ENCODE measurements at regions not wholly inside any gene's neighbourhood (a gene's known extent, or its start where the extent isn't known, plus 50 kb on each side); places are given as distances from the start of the nearest gene placed in this dataset.

GRCh38 chr4:159723341-159724048 lies 620.6 kb downstream of the RAPGEF2 start:
- Histone ChIP-seq H3K27ac (replicated peaks) (no peak overlapping the region), H3K36me3 (no peaks in the 10 kb centered on the region), H3K9me3 (replicated peaks) (no peaks in the 10 kb centered on the region), H3K27me3 (ENCODE audit: low read depth) (no peaks in the 10 kb centered on the region), H3K4me1 (no peaks in the 10 kb centered on the region), H3K4me3 (no peak overlapping the region)
- DNase-seq, result no peak
- intact Hi-C loops (cut with micrococcal nuclease), result no loop called here
- no peak for TF ChIP-seq CTCF (IDR thresholded peaks at IDR 0.05; ENCODE audit: borderline replicate concordance)

GRCh38 chr4:159725571-159725970 lies 622.7 kb downstream of the RAPGEF2 start:
- Histone ChIP-seq H3K4me1 (no peaks in the 10 kb centered on the region), H3K27ac (replicated peaks) (no peak overlapping the region), H3K9me3 (replicated peaks) (no peaks in the 10 kb centered on the region), H3K27me3 (ENCODE audit: low read depth) (no peaks in the 10 kb centered on the region), H3K4me3 (no peak overlapping the region), H3K36me3 (no peaks in the 10 kb centered on the region)
- no peak for DNase-seq
- intact Hi-C loops (cut with micrococcal nuclease), result no loop called here
- no peak for TF ChIP-seq CTCF (IDR thresholded peaks at IDR 0.05; ENCODE audit: borderline replicate concordance)

GRCh38 chr4:159735281-159736207 lies 632.7 kb downstream of the RAPGEF2 start:
- no peaks in the 10 kb centered on the region for H3K27me3 ChIP-seq (ENCODE audit: low read depth)
- no peaks in the 10 kb centered on the region for H3K4me1 ChIP-seq
- intact Hi-C loops (cut with micrococcal nuclease), result no loop called here
- TF ChIP-seq CTCF (IDR thresholded peaks at IDR 0.05; ENCODE audit: borderline replicate concordance), result no peak
- H3K27ac ChIP-seq (replicated peaks), result no peak overlapping the region
- H3K4me3 ChIP-seq, result no peak overlapping the region
- DNase-seq, result no peak
- H3K9me3 ChIP-seq (replicated peaks), result no peaks in the 10 kb centered on the region
- H3K36me3 ChIP-seq, result no peaks in the 10 kb centered on the region

- intact Hi-C loops (cut with micrococcal nuclease), result no loop called here
Measured at GRCh38 chr4:159736411-159736810, 633.5 kb downstream of the RAPGEF2 start.

GRCh38 chr4:159743971-159744370 lies 641.1 kb downstream of the RAPGEF2 start:
- H3K36me3 ChIP-seq, result no peaks in the 10 kb centered on the region
- intact Hi-C loops (cut with micrococcal nuclease), result no loop called here
- peaks cover 23% of the 10 kb centered on the region for H3K9me3 ChIP-seq (replicated peaks)
- no peaks in the 10 kb centered on the region for H3K27me3 ChIP-seq (ENCODE audit: low read depth)
- no peak for TF ChIP-seq CTCF (IDR thresholded peaks at IDR 0.05; ENCODE audit: borderline replicate concordance)
- DNase-seq, result no peak
- no peaks in the 10 kb centered on the region for H3K4me1 ChIP-seq
- H3K4me3 ChIP-seq, result no peak overlapping the region
- no peak overlapping the region for H3K27ac ChIP-seq (replicated peaks)

More at GRCh38 chr4:159736411-159736810, 633.5 kb downstream of the RAPGEF2 start:
- Histone ChIP-seq H3K9me3 (replicated peaks) (peaks cover 5% of the 10 kb centered on the region), H3K27me3 (ENCODE audit: low read depth) (no peaks in the 10 kb centered on the region), H3K4me1 (no peaks in the 10 kb centered on the region), H3K4me3 (no peak overlapping the region), H3K36me3 (no peaks in the 10 kb centered on the region), H3K27ac (replicated peaks) (no peak overlapping the region)
- TF ChIP-seq CTCF (IDR thresholded peaks at IDR 0.05; ENCODE audit: borderline replicate concordance), result no peak
- no peak for DNase-seq
